NOMO-1 (cell line): ENCODE measurements at regions not wholly inside any gene's neighbourhood (a gene's known extent, or its start where the extent isn't known, plus 50 kb on each side); places are given as distances from the start of the nearest gene placed in this dataset.
"Not testable (repeated sequence)": the region's sequence is repeated elsewhere in the genome, so short reads cannot be mapped to it uniquely, and the experiment has no call there.

Source experiments
- DNase-seq, 2 experiments: peaks; one replicate each; lab custom pipeline; 2025; ENCODE audit not compliant: unreplicated experiment in 2 of 2; lab: John Stamatoyannopoulos, UW

DNA sequence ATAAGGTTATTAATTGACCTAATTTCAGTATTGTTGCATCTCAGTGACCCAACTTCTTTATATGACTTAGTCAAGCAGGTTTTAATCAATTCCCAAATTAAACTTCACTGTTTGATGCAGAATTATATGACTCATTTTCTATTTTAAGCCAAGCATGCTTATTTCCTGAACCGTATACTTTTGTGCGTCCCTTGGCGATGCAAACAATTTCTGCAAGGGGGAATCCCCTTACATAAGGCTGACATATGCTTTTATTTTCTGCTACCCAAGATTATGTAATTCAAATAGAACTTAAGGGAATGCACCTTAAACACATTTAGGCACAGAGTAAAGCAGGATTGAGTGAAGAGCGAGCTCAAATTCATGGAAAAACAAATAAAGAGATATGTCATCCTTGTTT is 303.9 kb downstream of the PDCD6IP start:
- no peak for DNase-seq

DNA sequence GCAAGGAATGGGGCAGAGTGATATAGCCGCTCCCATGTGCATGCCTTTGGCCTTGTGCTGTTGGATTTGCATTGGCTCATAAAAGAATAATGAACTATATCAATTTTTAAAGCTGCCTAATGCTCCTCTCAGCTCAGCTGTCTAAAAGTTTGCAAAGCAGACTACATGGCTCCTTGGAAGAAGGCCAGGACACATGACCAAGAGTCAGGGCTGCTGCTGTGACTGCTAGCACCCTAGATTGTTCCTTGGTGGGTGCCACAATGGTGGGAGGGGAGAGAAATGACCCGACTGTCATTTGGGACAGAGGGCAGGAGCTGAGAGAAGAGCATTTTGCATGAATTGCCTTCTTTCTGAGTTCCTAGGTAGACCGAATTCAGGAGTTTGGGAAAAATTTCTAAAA is 307.9 kb downstream of the PDCD6IP start:
- DNase-seq: no peak

DNA sequence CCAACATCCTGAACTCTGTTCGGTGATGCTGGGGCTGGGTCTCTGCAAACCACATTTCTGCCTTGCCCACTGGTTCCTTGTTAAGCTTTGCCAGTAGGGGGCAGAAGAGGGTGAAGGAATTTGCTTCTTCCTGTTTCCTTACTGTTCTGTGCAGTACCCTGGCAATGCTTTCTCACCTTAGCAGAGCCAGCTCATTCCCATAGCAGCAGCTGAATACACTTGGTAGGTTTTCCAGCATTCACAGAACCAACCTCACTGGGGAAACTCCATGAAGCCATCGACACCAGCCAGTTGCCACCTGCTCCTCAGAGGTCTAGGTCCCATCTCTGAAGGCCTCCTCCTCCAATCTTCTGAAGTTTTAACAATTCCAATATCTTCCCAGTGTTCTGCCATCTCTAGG is 308.4 kb downstream of the PDCD6IP start:
- DNase-seq: peak; percentile 16 to 46

DNA sequence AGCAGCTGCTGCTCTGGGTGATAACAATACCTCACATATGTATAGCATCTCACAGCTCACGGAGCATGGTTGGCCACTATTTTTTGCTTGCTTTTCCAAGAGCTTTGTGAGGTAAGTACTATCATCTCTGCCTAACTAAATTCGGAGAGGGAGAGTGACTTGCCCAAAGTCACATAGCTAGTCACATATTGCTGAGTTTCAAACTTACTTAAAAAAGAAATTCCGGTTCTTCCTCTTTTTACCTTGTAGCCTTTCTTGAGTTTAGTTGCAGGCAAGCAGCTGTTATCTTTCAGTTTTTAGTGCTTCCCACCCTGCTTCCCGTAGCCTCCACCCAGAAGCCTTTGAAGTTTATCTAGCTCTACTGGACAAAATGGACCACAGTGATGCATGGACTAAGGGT is 309.2 kb downstream of the PDCD6IP start:
- DNase-seq: no peak

DNA sequence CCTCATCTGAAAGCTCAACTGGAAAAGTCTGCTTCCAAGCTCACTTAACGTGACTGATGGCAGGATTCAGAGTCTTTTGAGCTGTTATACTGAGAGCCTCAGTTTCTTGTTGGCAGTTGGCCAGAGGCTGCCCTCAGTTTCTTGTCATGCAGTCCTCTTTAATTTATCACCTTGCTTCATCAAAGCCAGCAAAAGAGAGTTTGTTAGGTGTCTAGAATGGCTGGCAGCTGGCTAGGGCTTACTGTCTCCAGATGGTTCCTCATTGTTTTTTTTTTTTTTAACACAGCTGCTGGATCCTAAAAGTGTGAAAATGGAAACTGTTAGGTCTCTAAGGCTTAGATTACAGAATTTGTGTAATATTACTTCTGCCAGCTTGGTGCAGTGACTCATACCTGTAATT is 310.6 kb downstream of the PDCD6IP start:
- DNase-seq: no peak

DNA sequence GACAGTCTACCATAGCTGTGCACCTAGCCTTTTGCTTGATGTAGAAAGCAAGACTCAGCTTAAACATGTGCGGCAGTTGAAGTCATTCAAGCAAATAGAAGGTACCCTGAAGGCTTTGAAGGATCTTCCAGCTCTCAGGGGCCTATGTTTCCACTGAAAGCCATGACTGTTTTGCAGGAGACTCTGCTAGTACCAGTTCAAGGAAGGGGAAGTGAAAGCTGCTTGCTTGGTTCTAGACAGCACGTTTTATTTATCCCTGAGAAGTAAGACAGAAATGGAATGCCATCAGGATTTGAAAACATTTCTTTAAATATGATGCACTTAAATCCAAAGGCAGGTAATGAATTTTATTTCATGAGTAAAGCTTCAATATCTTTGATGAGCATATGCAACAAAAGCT is 311.4 kb downstream of the PDCD6IP start:
- DNase-seq: peak; percentile 15 to 50

DNA sequence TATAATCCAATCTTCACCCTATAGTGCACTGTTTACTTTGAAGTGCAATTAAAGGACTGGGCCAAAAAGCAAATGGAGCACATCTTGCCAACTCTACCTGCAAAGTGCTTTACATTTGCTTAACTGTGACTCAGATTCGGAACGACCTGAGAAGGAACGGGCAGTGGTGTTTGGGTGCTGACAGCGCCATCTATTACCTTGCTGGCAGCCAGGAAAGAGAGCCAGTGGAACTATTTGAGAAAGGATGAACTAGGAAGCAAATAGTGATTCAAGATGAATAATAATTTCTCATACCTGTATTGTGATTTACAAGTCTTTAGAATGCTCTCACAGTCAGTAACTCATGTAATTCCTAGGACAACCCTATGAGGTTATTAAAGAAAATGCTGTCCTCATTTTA is 312.9 kb downstream of the PDCD6IP start:
- DNase-seq: no peak

DNA sequence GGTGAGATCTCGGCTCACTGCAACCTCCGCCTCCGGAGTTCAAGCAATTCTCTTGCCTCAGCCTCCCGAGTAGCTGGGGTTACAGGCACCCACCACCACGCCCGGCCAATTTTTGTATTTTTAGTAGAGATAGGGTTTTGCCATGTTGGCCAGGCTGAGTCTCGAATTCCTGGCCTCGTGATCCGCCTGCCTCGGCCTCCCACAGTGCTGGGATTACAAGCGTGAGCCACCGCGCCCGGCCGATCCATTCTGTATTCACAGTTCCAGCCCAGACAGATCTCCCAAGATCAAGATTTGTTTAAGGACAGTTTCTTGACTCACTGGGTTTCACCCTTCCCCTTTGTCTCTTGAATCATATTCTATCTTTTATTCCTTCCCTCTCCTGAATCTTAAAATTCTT is 313.8 kb downstream of the PDCD6IP start:
- not testable (repeated sequence) for DNase-seq

DNA sequence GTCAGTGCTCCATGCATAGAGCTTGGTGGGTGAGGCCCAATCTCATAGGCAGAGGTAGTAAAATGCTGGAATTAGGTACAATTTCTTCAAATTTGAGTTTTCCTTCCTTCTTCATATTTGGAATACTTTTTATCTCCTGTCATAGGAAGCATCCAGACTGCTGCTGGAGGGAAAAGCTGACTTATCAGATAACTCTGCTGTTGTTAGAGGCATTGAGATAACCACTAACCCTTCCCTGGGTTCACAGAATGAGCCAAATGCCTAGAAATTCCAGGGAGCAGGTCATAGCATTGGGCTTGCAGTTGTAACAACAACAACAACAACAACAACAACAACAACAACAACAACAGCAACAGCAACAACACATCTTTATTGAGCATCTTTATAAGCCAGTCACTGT is 332.7 kb downstream of the PDCD6IP start:
- no peak for DNase-seq

DNA sequence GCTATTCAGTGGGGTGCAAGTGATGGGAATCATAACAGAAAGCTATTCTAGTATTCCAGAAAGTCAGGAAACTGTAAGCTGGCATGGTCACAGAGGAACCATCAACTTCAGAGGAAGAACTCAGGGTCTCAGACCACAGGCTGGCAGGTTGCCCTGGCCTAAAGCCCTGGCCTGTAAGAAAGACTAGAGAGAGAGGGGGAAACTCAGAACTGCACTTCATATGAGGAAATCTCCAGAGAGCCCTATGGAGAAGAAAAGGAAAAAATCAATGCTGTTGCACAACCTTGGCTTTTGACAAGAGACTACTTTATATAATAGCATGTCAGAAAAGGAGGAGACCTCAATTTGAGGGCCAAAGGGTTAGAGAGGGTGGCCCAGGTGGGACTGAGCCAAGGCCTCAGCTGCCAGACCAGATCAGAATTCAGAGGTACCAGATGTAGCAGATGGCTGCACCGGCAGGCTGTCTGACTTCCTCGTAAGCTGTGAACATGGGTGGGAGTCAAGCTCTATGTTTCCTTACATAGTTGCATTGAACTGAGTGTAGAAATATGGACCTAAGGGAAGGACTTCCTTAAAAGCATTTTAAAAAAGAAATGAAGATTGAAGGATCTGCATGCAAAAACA is 333.8 kb downstream of the PDCD6IP start:
- DNase-seq: no peak

DNA sequence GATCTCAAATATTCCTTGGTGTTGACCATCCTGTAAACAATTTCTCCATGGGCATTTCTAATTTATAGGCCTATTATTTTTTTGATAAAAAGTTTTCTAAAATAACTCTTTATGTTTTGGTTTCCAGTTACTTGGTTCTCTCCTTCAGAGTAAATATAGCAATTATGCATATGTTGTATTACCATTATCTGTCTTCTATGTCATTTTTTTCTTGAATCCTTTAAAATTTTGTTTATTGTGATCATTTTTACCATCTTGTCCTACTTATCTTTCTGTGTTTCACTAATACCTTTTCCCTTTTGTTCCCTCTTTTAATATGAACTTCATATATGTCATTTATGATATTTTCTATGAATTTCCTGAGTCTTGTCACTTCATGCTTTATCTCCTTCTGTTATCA is 341.1 kb downstream of the PDCD6IP start:
- no peak for DNase-seq

DNA sequence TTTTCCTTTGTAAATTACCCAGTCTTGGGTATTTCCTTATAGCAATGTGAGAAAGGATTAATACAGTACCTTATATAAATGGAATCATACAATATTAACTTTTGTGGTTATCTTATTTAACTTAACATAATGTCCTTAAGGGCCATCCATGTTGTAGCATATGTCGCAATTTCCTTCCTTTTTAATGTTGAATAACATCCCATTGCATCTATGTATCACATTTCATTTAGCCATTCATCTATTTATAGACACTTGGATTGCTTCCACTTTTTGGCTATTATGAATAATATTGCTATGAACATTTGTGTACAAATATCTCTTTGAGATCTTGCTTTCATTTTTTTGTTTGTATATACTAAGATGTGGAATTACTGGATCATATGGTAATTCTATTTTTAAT is 342.2 kb downstream of the PDCD6IP start:
- peak; percentile 2 to 48 for DNase-seq

DNA sequence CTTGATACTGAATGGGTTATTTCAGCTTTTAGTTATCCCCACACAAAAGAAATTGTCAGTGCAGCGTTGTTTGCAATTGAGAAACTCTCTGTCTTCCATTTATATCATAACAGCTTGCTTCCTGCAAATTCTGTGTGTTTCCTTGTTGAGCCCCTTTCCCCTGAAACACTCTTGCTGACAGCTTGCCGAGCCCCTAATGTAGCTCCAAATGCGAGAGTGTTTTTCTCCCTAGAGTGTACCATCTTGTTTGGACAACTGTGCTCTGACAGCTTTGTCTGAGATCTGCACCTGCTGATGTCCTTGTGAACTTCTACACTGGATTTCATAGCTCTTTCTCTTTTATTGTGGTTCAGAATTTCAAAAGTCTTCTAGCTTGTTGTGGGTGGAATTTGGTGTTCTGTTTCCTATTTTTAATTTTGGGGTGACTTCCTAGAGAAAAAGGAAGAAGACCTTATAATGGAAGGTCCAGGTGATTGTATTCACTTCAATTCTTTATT is 343.5 kb downstream of the PDCD6IP start:
- DNase-seq: no peak

DNA sequence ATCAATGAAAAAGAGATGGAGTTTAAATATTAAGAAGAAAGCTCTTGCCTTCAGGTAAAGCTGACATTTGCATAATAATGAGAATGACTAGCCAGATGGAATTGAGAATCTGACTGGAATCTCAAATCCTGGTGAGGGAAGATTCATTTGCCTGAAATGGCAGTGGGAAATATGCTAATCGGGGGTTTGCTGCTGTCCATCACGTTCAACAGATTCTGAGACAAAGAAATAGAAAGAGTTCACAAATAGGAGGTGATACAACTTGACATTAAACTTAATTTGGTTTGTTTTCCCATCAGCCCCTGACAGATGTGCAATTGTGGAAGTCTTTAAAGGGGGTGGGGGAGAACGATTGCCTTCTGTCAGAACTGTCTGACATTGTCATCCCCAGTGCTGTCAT is 347.4 kb downstream of the PDCD6IP start:
- no peak for DNase-seq

DNA sequence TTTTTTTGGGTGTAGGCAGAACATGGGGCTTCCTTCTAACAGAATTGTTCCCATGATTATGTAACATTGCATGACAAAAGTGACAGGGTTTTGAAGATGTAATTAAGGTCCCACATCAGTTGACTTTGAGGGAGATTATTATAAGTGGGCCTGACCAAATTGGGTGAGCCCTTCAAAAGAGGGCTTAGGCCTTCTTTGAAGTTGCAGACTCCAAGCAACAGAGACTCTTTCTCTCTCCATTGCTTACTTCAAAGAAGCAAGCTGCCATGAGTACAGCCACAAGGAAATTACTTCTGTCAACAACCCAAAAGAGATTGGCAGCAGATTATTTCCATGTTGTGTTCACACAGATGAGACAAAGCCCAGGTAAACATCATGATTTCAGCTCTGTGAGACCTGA is 348.2 kb downstream of the PDCD6IP start:
- no peak for DNase-seq

DNA sequence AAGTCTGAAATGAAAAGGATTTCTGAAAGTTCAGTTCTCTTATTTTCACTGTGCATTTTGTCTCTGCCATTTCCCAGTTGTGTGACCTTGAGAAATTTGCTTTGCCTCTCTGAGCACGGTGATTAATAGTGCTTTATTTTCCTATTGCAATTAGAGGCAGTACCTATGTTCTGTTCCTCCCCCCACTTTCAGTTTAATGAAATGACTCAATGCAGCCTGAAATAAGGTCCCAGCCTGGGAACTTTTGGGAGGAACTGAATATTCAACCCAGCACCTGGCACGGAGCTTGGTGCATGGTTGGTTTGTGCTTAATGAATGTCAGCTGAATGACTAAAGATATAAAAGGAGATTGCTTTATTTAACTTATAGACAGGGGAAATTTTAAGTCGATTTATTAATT is 352.6 kb downstream of the PDCD6IP start:
- no peak for DNase-seq

DNA sequence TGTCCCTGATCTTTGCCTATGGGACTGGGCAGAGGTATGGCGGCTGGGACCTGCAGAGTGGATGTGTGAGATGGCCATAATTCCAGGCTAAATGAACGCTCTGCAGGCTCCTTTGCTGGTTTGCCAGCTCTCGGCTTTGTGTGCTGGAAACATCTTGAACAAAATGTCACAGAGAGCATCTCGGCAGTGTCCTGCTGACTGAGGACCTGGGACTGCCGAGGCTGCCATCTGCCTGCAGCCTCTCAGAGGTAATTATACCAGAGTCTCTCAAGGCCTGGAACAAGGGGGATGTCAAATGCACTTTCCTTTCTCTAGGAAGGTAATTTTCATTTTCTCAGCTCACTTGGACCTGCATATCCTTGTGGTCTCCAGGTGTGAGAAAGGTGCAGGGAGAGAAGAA is 354.2 kb downstream of the PDCD6IP start:
- DNase-seq: no peak

DNA sequence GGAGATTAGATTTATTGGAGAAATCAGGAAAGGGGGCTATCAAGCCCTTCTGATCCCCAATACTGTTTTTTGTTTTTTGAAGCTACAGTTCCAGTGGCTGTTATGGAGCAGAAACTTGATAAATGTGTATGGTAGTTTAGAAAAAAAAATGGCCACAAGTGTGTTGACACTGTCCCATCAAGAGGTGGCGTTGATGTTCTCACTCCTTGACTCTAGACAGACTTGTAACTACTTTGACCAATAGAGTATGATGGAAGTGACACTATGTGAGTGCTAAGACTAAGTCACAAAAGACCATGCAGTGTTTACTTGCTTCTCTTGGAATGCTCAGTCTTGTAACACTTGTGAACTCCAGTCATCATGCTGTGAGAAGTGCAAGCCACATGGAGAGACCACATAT is 356.7 kb downstream of the PDCD6IP start:
- DNase-seq: peak in 1 of 2 experiments; percentile 7

DNA sequence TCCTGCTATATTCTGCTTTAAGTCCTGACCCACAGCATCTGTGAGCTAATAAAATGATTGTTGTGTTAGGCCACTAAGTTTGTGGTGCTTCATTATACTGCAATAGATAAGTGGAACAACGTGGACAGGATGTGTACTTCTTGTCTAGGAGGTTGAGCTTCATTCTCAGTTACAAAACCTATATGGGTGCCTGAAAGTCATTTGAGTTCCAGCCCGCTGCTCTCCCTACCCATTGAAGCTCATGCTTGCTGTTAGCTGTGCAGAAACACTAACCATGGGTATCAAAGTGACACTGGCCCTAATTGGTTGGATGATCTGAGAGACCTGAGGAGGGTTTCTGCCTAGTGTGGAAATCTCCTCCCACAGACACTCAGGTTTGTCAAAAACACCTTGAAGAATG is 357.2 kb downstream of the PDCD6IP start:
- DNase-seq: no peak

DNA sequence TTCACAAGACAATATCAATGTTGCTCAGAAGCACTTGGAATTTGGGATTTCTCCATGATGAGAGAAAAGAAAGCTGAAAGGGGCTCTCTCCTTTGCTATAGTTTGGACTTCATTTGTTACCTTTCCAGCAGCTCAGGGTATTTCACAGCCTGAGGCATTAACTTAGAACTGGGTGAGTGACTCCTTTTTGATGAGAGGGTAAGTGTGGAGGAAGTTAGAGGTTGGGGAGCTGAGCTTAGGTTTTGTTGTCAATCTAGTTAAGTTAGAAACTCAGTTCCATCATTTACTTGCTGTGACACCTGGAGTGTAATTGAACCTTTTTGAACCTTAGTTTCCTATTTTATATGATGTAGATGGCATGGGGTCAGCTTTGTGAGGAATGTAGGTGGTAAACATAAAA is 359.1 kb downstream of the PDCD6IP start:
- no peak for DNase-seq

DNA sequence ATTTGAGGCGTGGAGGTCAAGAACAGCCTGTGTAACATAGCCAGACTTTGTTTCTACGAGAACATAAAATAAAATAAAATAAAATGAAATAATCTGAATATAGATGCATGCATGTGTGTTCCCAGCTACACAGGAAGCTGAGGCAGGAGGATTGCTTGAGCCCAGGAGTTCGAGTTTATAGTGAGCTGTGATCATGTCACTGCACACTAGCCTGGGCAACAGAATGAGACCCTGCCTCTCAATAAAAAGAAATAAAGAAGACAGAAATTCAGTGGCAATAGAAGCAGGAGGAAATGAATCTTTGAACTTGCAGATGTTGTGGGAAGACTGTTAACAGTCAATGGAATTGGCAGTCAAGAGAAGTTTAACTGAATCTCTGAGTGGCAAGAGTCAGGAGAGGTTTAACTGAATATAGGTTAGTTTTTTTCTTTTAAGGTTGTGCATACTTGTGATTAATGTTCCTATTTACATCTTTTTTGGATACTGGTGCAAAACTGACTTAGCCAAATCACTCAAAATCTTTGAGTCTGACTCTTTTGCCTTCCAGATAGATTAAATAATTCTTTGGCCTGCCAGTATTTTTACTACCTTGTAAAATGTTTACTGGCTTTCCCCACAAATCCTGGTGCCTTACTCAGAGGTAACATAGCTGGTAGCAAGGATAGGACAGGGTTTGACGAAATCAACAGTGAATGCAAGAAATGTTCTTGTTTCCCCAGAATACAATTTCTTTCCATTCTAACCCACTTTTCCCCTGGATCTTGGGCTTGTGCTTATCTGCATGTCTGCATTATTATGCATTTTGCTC is 361.4 kb downstream of the PDCD6IP start:
- peak in 1 of 2 experiments; percentile 3 for DNase-seq

DNA sequence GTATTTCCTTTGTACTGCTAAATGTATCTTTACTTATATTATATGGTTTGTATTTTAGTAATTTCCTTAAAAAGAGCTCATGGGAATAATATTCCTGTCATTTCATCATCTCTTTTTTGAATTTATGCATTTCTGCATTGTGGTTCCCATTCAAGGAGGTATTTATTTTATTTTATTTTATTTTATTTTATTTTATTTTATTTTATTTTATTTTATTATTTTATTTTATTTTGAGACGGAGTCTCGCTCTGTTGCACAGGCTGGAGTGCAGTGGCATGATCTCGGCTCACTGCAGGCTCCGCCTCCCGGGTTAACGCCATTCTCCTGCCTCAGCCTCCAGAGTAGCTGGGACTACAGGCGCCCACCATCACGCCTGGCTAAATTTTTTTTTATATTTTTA is 371.2 kb downstream of the PDCD6IP start:
- not testable (repeated sequence) for DNase-seq
